ENCODE measurements at regions not wholly inside any gene's neighbourhood (a gene's known extent, or its start where the extent isn't known, plus 50 kb on each side); places are given as distances from the start of the nearest gene placed in this dataset.

- H3K36me3 Mint-ChIP-seq = no peaks in the 10 kb centered on the region
- H3K4me1 Mint-ChIP-seq = no peaks in the 10 kb centered on the region
- no peak overlapping the region for H3K4me3 Mint-ChIP-seq
- ATAC-seq (replicated peaks in 1 of 4) (no peak), DNase-seq (no peak)
- H3K27ac Mint-ChIP-seq = no peak overlapping the region
- Histone ChIP-seq H3K27ac (ENCODE audit: low read length) (no peak overlapping the region), H3K4me1 (ENCODE audit: control insufficient read depth in 1 of 2, extremely low read depth in 1 of 2, insufficient read depth in 2 of 2, low read length in 2 of 2) (no peaks in the 10 kb centered on the region), H3K9me3 (no peaks in the 10 kb centered on the region), H3K36me3 (ENCODE audit: control insufficient read depth in 2 of 2, extremely low read depth in 1 of 2, insufficient read depth in 1 of 2, low read length in 1 of 2) (no peaks in the 10 kb centered on the region), H3K27me3 (replicated peaks in 1 of 2; ENCODE audit: control insufficient read depth in 2 of 2, extremely low read depth in 1 of 2, insufficient read depth in 2 of 2, low read length in 1 of 2) (peaks cover 0 to 55% of the 10 kb centered on the region in 2 experiments), H3K4me3 (ENCODE audit: control insufficient read depth in 1 of 2, extremely low read depth in 1 of 2, low read length in 1 of 2) (no peak overlapping the region)
- ChIA-PET POLR2A (no interaction called here), CTCF (no interaction called here)
- WGBS (ENCODE audit: insufficient coverage) = 88% methylated on average over 1 of the region's 2 CpGs
- no peaks in the 10 kb centered on the region for H3K9me3 Mint-ChIP-seq
- peaks cover 12 to 17% of the 10 kb centered on the region in 2 donors for H3K27me3 Mint-ChIP-seq
Measured at GRCh38 chr6:43983191-43983590, 144.1 kb downstream of the MRPL14 start.

- WGBS (ENCODE audit: insufficient coverage) = 73% methylated on average over 2 of the region's 2 CpGs
- Histone ChIP-seq H3K27ac (ENCODE audit: low read length) (no peak overlapping the region), H3K4me1 (ENCODE audit: control insufficient read depth in 1 of 2, extremely low read depth in 1 of 2, insufficient read depth in 2 of 2, low read length in 2 of 2) (peaks cover 0 to 2% of the 10 kb centered on the region in 2 experiments), H3K36me3 (ENCODE audit: control insufficient read depth in 2 of 2, extremely low read depth in 1 of 2, insufficient read depth in 1 of 2, low read length in 1 of 2) (no peaks in the 10 kb centered on the region), H3K27me3 (replicated peaks in 1 of 2; ENCODE audit: control insufficient read depth in 2 of 2, extremely low read depth in 1 of 2, insufficient read depth in 2 of 2, low read length in 1 of 2) (peaks cover 0 to 55% of the 10 kb centered on the region in 2 experiments), H3K4me3 (ENCODE audit: control insufficient read depth in 1 of 2, extremely low read depth in 1 of 2, low read length in 1 of 2) (no peak overlapping the region), H3K9me3 (no peaks in the 10 kb centered on the region)
- CTCF ChIA-PET = no interaction called here
- H3K27me3 Mint-ChIP-seq = peaks cover 16 to 20% of the 10 kb centered on the region in 2 donors
- no peaks in the 10 kb centered on the region for H3K9me3 Mint-ChIP-seq
- H3K4me3 Mint-ChIP-seq = no peak overlapping the region
- H3K4me1 Mint-ChIP-seq = no peaks in the 10 kb centered on the region
- POLR2A ChIA-PET = no interaction called here
- ATAC-seq (replicated peaks in 1 of 4) (no peak), DNase-seq (peak in 1 of 35 experiments; percentile 4)
- no peaks in the 10 kb centered on the region for H3K36me3 Mint-ChIP-seq
- no peak overlapping the region for H3K27ac Mint-ChIP-seq
Measured at GRCh38 chr6:43982084-43982625, 145.1 kb downstream of the MRPL14 start.

GRCh38 chr6:43981363-43981990, 145.8 kb downstream of the MRPL14 start:
- Mint-ChIP-seq H3K27me3 (peaks cover 17 to 18% of the 10 kb centered on the region in 2 donors), H3K36me3 (no peaks in the 10 kb centered on the region), H3K4me3 (no peak overlapping the region), H3K4me1 (no peaks in the 10 kb centered on the region), H3K27ac (no peak overlapping the region), H3K9me3 (no peaks in the 10 kb centered on the region)
- H3K9me3 ChIP-seq = no peaks in the 10 kb centered on the region
- 40% methylated on average over 1 of the region's 4 CpGs for WGBS (ENCODE audit: insufficient coverage)
- H3K4me3 ChIP-seq (ENCODE audit: control insufficient read depth in 1 of 2, extremely low read depth in 1 of 2, low read length in 1 of 2) = no peak overlapping the region
- no peaks in the 10 kb centered on the region for H3K36me3 ChIP-seq (ENCODE audit: control insufficient read depth in 2 of 2, extremely low read depth in 1 of 2, insufficient read depth in 1 of 2, low read length in 1 of 2)
- H3K27me3 ChIP-seq (replicated peaks in 1 of 2; ENCODE audit: control insufficient read depth in 2 of 2, extremely low read depth in 1 of 2, insufficient read depth in 2 of 2, low read length in 1 of 2) = peaks cover 0 to 48% of the 10 kb centered on the region in 2 experiments
- peak in 2 of 35 experiments; percentile 9 to 18 for DNase-seq
- peaks cover 0 to 2% of the 10 kb centered on the region in 2 experiments for H3K4me1 ChIP-seq (ENCODE audit: control insufficient read depth in 1 of 2, extremely low read depth in 1 of 2, insufficient read depth in 2 of 2, low read length in 2 of 2)
- no peak overlapping the region for H3K27ac ChIP-seq (ENCODE audit: low read length)
- POLR2A ChIA-PET = no interaction called here
- ATAC-seq (replicated peaks in 1 of 4) = no peak
- CTCF ChIA-PET = no interaction called here

- H3K4me3 Mint-ChIP-seq = no peak overlapping the region
- no peak for ATAC-seq (replicated peaks in 1 of 4)
- Histone ChIP-seq H3K27ac (ENCODE audit: low read length) (no peak overlapping the region), H3K36me3 (ENCODE audit: control insufficient read depth in 2 of 2, extremely low read depth in 1 of 2, insufficient read depth in 1 of 2, low read length in 1 of 2) (no peaks in the 10 kb centered on the region), H3K4me1 (ENCODE audit: control insufficient read depth in 1 of 2, extremely low read depth in 1 of 2, insufficient read depth in 2 of 2, low read length in 2 of 2) (peaks cover 0 to 2% of the 10 kb centered on the region in 2 experiments), H3K27me3 (replicated peaks in 1 of 2; ENCODE audit: control insufficient read depth in 2 of 2, extremely low read depth in 1 of 2, insufficient read depth in 2 of 2, low read length in 1 of 2) (peaks cover 0 to 44% of the 10 kb centered on the region in 2 experiments), H3K4me3 (ENCODE audit: control insufficient read depth in 1 of 2, extremely low read depth in 1 of 2, low read length in 1 of 2) (no peak overlapping the region), H3K9me3 (no peaks in the 10 kb centered on the region)
- peak in 1 of 35 experiments; percentile 7 for DNase-seq
- H3K27ac Mint-ChIP-seq = no peak overlapping the region
- peaks cover 0 to 4% (median 0%) of the 10 kb centered on the region in 3 donors for H3K9me3 Mint-ChIP-seq
- no peaks in the 10 kb centered on the region for H3K36me3 Mint-ChIP-seq
- WGBS (ENCODE audit: insufficient coverage) = 76% methylated on average over 11 of the region's 12 CpGs
- POLR2A ChIA-PET = no interaction called here
- no peaks in the 10 kb centered on the region for H3K4me1 Mint-ChIP-seq
- CTCF ChIA-PET = no interaction called here
- peaks cover 18 to 26% of the 10 kb centered on the region in 2 donors for H3K27me3 Mint-ChIP-seq
Measured at GRCh38 chr6:43980004-43980795, 147.1 kb downstream of the MRPL14 start.

- WGBS (ENCODE audit: insufficient coverage) = 56% methylated on average over 2 of the region's 4 CpGs
- no peak for ATAC-seq (replicated peaks in 1 of 4)
- Histone ChIP-seq H3K27ac (ENCODE audit: low read length) (no peak overlapping the region), H3K36me3 (ENCODE audit: control insufficient read depth in 2 of 2, extremely low read depth in 1 of 2, insufficient read depth in 1 of 2, low read length in 1 of 2) (no peaks in the 10 kb centered on the region), H3K9me3 (no peaks in the 10 kb centered on the region), H3K4me1 (ENCODE audit: control insufficient read depth in 1 of 2, extremely low read depth in 1 of 2, insufficient read depth in 2 of 2, low read length in 2 of 2) (peaks cover 0 to 2% of the 10 kb centered on the region in 2 experiments), H3K4me3 (ENCODE audit: control insufficient read depth in 1 of 2, extremely low read depth in 1 of 2, low read length in 1 of 2) (no peak overlapping the region), H3K27me3 (replicated peaks in 1 of 2; ENCODE audit: control insufficient read depth in 2 of 2, extremely low read depth in 1 of 2, insufficient read depth in 2 of 2, low read length in 1 of 2) (peaks cover 0 to 40% of the 10 kb centered on the region in 2 experiments)
- CTCF ChIA-PET = no interaction called here
- DNase-seq = peak in 1 of 35 experiments; percentile 8
- POLR2A ChIA-PET = no interaction called here
- no peak overlapping the region for H3K4me3 Mint-ChIP-seq
- peaks cover 17 to 26% of the 10 kb centered on the region in 2 donors for H3K27me3 Mint-ChIP-seq
- no peaks in the 10 kb centered on the region for H3K4me1 Mint-ChIP-seq
- H3K36me3 Mint-ChIP-seq = no peaks in the 10 kb centered on the region
- H3K9me3 Mint-ChIP-seq = peaks cover 0 to 4% (median 0%) of the 10 kb centered on the region in 3 donors
- no peak overlapping the region for H3K27ac Mint-ChIP-seq
Measured at GRCh38 chr6:43979525-43979924, 147.7 kb downstream of the MRPL14 start.

GRCh38 chr6:43978473-43979346, 148.5 kb downstream of the MRPL14 start:
- no peak for ATAC-seq (replicated peaks in 1 of 4)
- H3K4me1 Mint-ChIP-seq = no peaks in the 10 kb centered on the region
- H3K27me3 Mint-ChIP-seq = peaks cover 17 to 31% of the 10 kb centered on the region in 2 donors
- no peak overlapping the region for H3K4me3 Mint-ChIP-seq
- Histone ChIP-seq H3K27ac (ENCODE audit: low read length) (no peak overlapping the region), H3K4me1 (ENCODE audit: control insufficient read depth in 1 of 2, extremely low read depth in 1 of 2, insufficient read depth in 2 of 2, low read length in 2 of 2) (peaks cover 0 to 2% of the 10 kb centered on the region in 2 experiments), H3K27me3 (replicated peaks in 1 of 2; ENCODE audit: control insufficient read depth in 2 of 2, extremely low read depth in 1 of 2, insufficient read depth in 2 of 2, low read length in 1 of 2) (peaks cover 0 to 40% of the 10 kb centered on the region in 2 experiments), H3K36me3 (ENCODE audit: control insufficient read depth in 2 of 2, extremely low read depth in 1 of 2, insufficient read depth in 1 of 2, low read length in 1 of 2) (no peaks in the 10 kb centered on the region), H3K4me3 (ENCODE audit: control insufficient read depth in 1 of 2, extremely low read depth in 1 of 2, low read length in 1 of 2) (no peak overlapping the region), H3K9me3 (no peaks in the 10 kb centered on the region)
- H3K36me3 Mint-ChIP-seq = no peaks in the 10 kb centered on the region
- POLR2A ChIA-PET = no interaction called here
- CTCF ChIA-PET = no interaction called here
- H3K27ac Mint-ChIP-seq = no peak overlapping the region
- DNase-seq = peak in 2 of 35 experiments; percentile 2 to 11
- 85% methylated on average over 10 of the region's 13 CpGs for WGBS (ENCODE audit: insufficient coverage)
- peaks cover 0 to 4% (median 0%) of the 10 kb centered on the region in 3 donors for H3K9me3 Mint-ChIP-seq
